D721Med (cell line): ENCODE measurements at regions not wholly inside any gene's neighbourhood (a gene's known extent, or its start where the extent isn't known, plus 50 kb on each side); places are given as distances from the start of the nearest gene placed in this dataset.
"Not testable (repeated sequence)": the region's sequence is repeated elsewhere in the genome, so short reads cannot be mapped to it uniquely, and the experiment has no call there.

Source experiments
- DNase-seq: peaks from one replicate; pipeline ENCODE4 v3.0.0; 2011; ENCODE audit warnings: low spot score; ENCODE audit not compliant: insufficient read length
- FAIRE-seq: peaks from 2 replicates; lab custom pipeline; 2011; peaks lifted over from hg19 to GRCh38; lab: Jason Lieb, UNC

- DNase-seq, FAIRE-seq: not testable (repeated sequence)
These were observed 125.8 kb upstream of the ERV3-1 start for GRCh38 chr7:65132256-65132655.

- not testable (repeated sequence) for FAIRE-seq, DNase-seq
These were observed 120.9 kb upstream of the ERV3-1 start for GRCh38 chr7:65127364-65127763.

GRCh38 chr7:65124600-65124999 lies 118.1 kb upstream of the ERV3-1 start:
- FAIRE-seq, DNase-seq: not testable (repeated sequence)

- FAIRE-seq, DNase-seq: not testable (repeated sequence)
These were observed 99.2 kb upstream of the ERV3-1 start for GRCh38 chr7:65105650-65106203.

GRCh38 chr7:65100499-65100898 lies 94.0 kb upstream of the ERV3-1 start:
- not testable (repeated sequence) for FAIRE-seq, DNase-seq

GRCh38 chr7:65081669-65082055 lies 75.2 kb upstream of the ERV3-1 start:
- not testable (repeated sequence) for DNase-seq, FAIRE-seq

- FAIRE-seq: not testable (repeated sequence)
- peak; percentile 36 for DNase-seq
These were observed 74.5 kb upstream of the ERV3-1 start for GRCh38 chr7:65080799-65081668.

- not testable (repeated sequence) for DNase-seq, FAIRE-seq
These were observed 68.5 kb upstream of the ERV3-1 start for GRCh38 chr7:65074959-65075358.

- not testable (repeated sequence) for FAIRE-seq, DNase-seq
These were observed 66.7 kb upstream of the ERV3-1 start for GRCh38 chr7:65073160-65073559.

- DNase-seq: not testable (repeated sequence)
These were observed 65.5 kb upstream of the ERV3-1 start for GRCh38 chr7:65071854-65072431.

GRCh38 chr7:65069476-65069875 lies 63.0 kb upstream of the ERV3-1 start:
- not testable (repeated sequence) for FAIRE-seq, DNase-seq

More at GRCh38 chr7:65071854-65072431, 65.5 kb upstream of the ERV3-1 start:
- FAIRE-seq: not testable (repeated sequence)

GRCh38 chr7:65062566-65062965 lies 56.1 kb upstream of the ERV3-1 start:
- FAIRE-seq: not testable (repeated sequence)

GRCh38 chr7:65059247-65059646 lies 52.8 kb upstream of the ERV3-1 start:
- FAIRE-seq, DNase-seq: not testable (repeated sequence)

More at GRCh38 chr7:65062566-65062965, 56.1 kb upstream of the ERV3-1 start:
- DNase-seq: not testable (repeated sequence)
